Cardiac fibroblast (primary cell): ENCODE measurements at regions not wholly inside any gene's neighbourhood (a gene's known extent, or its start where the extent isn't known, plus 50 kb on each side); places are given as distances from the start of the nearest gene placed in this dataset.

Experiments
- DNase-seq, 2 donors: peaks; one replicate each; pipeline versions ENCODE4 v3.0.0 to v3.0.0-alpha.2; 2010; ENCODE audit warnings: low read depth in 2 of 2
- H3K4me3 ChIP-seq, 2 donors: replicated peaks in 1 of 2; 1 replicate in 1 of 2; 2 replicates in 1 of 2; pipeline ENCODE4 v1.5.1; 2011; ENCODE audit warnings: low read depth in 2 of 2, low read length in 2 of 2, mild to moderate bottlenecking in 2 of 2, moderate library complexity in 1 of 2
- CTCF ChIP-seq: IDR thresholded peaks from one replicate; pipeline ENCODE4 v1.5.1; 2011; ENCODE audit warnings: low read depth, mild to moderate bottlenecking, low read length, inconsistent platforms

DNA sequence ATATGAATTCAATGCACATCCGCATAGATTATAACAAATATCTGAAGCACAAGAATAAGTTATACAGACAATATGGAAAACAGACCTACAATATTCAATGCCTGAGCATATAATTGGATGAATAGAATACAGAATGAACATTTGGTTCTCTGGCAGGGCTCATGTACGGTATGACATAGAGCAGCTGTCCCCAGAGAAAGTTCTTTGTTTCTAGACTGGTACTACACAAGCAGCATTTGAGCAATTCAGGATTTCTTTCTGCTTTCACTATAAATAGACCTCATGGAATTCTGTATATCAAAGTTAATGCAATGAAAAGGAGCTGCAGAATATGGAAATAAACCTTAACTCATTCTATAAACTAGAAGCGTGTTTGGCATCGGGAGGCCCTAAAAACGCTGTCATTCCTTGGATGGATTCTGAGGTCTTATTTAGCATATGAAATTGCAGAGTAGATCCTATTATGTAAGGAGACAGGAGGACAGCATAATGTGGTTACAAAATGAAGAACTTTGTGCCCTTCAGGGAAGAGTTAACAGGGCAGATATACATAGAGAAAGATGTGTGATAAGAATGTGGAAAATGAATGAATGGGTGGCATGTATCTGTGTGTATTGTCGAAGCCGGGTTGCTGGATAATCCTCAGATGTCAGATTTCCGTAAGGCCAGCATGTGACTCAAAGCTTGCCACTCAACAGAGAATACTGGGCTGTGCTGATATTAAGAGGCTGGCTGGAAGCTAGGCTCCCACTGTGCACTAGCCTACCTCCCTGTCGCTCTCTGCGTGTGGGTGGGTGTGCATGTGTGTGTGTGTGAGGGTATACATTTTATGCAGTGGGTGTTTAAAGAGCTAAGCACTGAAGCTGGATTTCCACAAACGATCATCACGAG lies 103.3 kb upstream of the SLC4A4 start:
- no peak for TF ChIP-seq CTCF
- DNase-seq, result no peak
- no peak overlapping the region for H3K4me3 ChIP-seq

DNA sequence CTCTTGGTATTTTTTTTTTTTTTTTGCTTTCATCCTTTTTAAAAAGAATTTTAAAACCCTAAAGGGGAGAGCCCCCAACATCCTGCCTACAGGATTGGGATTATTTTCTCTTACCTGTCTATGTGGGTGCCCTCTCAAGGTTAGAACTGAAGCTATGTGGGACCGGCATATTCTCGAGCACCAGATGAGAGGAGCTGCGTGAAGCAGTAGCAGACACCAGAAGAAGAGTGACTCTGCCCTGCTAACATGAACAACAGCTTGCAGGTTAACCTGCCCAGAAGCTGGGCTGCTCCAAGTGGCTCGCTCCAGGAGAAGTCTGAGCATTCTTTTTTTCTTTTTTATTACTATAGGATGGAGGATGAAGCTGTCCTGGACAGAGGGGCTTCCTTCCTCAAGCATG lies 102.6 kb upstream of the SLC4A4 start:
- no peak overlapping the region for H3K4me3 ChIP-seq
- no peak for DNase-seq
- TF ChIP-seq CTCF, result no peak

DNA sequence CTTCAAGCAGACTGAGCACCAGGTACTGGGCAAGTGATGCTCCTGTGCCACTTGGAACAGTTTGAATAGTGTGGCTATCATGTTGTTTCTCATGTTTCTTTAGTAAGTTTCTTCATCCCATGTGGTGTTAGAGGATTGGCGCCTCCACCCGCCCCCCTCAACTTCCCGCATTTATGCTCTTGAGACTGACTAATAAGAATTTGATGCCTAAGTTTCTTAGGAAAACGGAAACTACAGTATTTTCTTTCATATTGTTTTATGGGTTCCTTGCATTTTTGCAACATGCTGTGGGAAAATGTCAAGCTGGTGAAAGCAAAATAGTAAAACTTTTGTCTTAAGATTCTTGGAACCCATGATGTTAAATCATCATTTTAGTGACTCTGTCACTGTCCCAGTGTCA lies 101.2 kb upstream of the SLC4A4 start:
- H3K4me3 ChIP-seq, result no peak overlapping the region
- TF ChIP-seq CTCF, result no peak
- DNase-seq, result no peak

DNA sequence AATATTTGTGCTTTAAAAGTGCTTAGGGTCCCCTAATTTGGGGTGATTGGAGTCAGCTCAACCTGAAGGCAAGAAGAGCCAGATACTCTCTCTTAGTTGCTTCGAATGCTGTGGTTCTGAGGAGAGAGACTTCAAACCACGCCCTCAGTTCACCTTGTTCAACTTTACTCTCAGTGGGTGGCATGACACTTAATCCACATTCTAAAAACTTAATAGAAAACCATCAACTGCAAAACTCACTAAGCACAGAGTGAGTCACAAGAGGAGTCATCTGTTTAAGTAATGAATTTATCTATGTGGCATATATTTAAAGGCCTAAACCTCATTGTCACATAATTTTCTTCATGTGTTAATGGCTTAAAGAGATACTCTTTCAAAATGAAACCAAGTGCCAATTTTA lies 99.5 kb upstream of the SLC4A4 start:
- H3K4me3 ChIP-seq, result no peak overlapping the region
- no peak for TF ChIP-seq CTCF
- peak in 1 of 2 donors; percentile 14 for DNase-seq

GRCh38 chr4:71240094-71240493 lies 98.7 kb upstream of the SLC4A4 start:
- no peak for TF ChIP-seq CTCF
- H3K4me3 ChIP-seq, result no peak overlapping the region
- no peak for DNase-seq

GRCh38 chr4:71241501-71242288 lies 97.1 kb upstream of the SLC4A4 start:
- H3K4me3 ChIP-seq, result no peak overlapping the region
- no peak for TF ChIP-seq CTCF
- DNase-seq, result no peak
